Esophagus muscularis mucosa (tissue), 3 donors: ENCODE measurements at regions not wholly inside any gene's neighbourhood (a gene's known extent, or its start where the extent isn't known, plus 50 kb on each side); places are given as distances from the start of the nearest gene placed in this dataset.

Experiments
- POLR2A ChIP-seq: fragments of 450-650 bp; IDR thresholded peaks from one replicate; pipeline ENCODE4 v1.6.1; 2017; ENCODE audit warnings: antibody characterized with exemption, moderate library complexity, mild to moderate bottlenecking, low read depth
- TF ChIP-seq, protein P1 (sequence below), 3 experiments: fragments of 200-600 bp in 2 of 3; fragments of 450-650 bp in 1 of 3; sonication (generic) in 2 of 3; IDR thresholded peaks; one replicate each; pipeline ENCODE4 v1.5.1; 2017 to 2019; ENCODE audit warnings: antibody characterized with exemption in 3 of 3, mild to moderate bottlenecking in 2 of 3, moderate library complexity in 1 of 3

GRCh38 chr18:78543201-78543725, 436.4 kb upstream of the SALL3 start:
- TF ChIP-seq, protein P1, sequence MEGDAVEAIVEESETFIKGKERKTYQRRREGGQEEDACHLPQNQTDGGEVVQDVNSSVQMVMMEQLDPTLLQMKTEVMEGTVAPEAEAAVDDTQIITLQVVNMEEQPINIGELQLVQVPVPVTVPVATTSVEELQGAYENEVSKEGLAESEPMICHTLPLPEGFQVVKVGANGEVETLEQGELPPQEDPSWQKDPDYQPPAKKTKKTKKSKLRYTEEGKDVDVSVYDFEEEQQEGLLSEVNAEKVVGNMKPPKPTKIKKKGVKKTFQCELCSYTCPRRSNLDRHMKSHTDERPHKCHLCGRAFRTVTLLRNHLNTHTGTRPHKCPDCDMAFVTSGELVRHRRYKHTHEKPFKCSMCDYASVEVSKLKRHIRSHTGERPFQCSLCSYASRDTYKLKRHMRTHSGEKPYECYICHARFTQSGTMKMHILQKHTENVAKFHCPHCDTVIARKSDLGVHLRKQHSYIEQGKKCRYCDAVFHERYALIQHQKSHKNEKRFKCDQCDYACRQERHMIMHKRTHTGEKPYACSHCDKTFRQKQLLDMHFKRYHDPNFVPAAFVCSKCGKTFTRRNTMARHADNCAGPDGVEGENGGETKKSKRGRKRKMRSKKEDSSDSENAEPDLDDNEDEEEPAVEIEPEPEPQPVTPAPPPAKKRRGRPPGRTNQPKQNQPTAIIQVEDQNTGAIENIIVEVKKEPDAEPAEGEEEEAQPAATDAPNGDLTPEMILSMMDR (IDR thresholded peaks at IDR 0.05) = no peak
- no peak for TF ChIP-seq POLR2A
